GM12878 (cell line): ENCODE measurements at regions not wholly inside any gene's neighbourhood (a gene's known extent, or its start where the extent isn't known, plus 50 kb on each side); places are given as distances from the start of the nearest gene placed in this dataset.

Experiments
- ATAC-seq: fragments of 200-7000 bp; cut with Tn5 transposase; 3 replicates; pipeline ENCODE4 v1.9.1; 2020; ENCODE audit warnings: mild to moderate bottlenecking, moderate library complexity
- BruUV-seq: library from RNA; stranded (reverse); fragments of 400-500 nt; replicated peaks from 2 replicates; lab custom pipeline; 2021; lab: Mats Ljungman, UMichigan
- CTCF ChIA-PET: fragments of 300-600 bp; sonication (Branson Sonifier 250); formaldehyde crosslinking; extraction: SDS; loops from one replicate; lab custom pipeline; 2021; ENCODE audit warnings: inconsistent platforms; lab: Yijun Ruan, JAX
- POLR2A ChIA-PET: fragments of 350-600 bp; formaldehyde crosslinking; extraction: SDS; loops from one replicate; lab custom pipeline; 2021; ENCODE audit warnings: inconsistent platforms; lab: Charles Lee
- RAD21 ChIA-PET: fragments of 300-600 bp; sonication (Branson Sonifier 250); formaldehyde crosslinking; loops from one replicate; lab custom pipeline; 2023; ENCODE audit warnings: antibody characterized with exemption; ENCODE audit not compliant: unreplicated experiment; lab: Charles Lee
- SMC1A ChIA-PET: fragments of 300-600 bp; sonication (Branson Sonifier 250); formaldehyde crosslinking; loops from one replicate; lab custom pipeline; 2023; ENCODE audit not compliant: unreplicated experiment, uncharacterized antibody; lab: Charles Lee
- DNase-seq: peaks from one replicate; pipeline ENCODE4 v3.0.0-alpha.2; 2011; ENCODE audit warnings: low read depth, low spot score
- FAIRE-seq: peaks from 3 replicates; lab custom pipeline; 2011; peaks lifted over from hg19 to GRCh38; lab: Jason Lieb, UNC
- H2AFZ ChIP-seq: 2 replicates; pipeline ENCODE4 v1.6.0; 2011; ENCODE audit warnings: low read depth, low read length, control low read depth; ENCODE audit not compliant: control insufficient read depth
- H3K27ac ChIP-seq: 2 replicates; pipeline ENCODE4 v1.5.1; 2011; ENCODE audit warnings: control low read depth; ENCODE audit not compliant: control insufficient read depth, insufficient read depth
- H3K27me3 ChIP-seq, 2 experiments: replicated peaks in 1 of 2; 2 replicates each; pipeline versions ENCODE4 v1.6.0 to v1.6.1; 2011; ENCODE audit warnings: low read length in 1 of 2; ENCODE audit not compliant: control insufficient read depth in 2 of 2, insufficient read depth in 2 of 2
- H3K36me3 ChIP-seq, 2 experiments: 2 replicates each; pipeline ENCODE4 v1.5.1; 2011; ENCODE audit warnings: low read length in 1 of 2; ENCODE audit not compliant: control insufficient read depth in 2 of 2, insufficient read depth in 2 of 2
- H3K4me1 ChIP-seq: 2 replicates; pipeline ENCODE4 v1.6.1; 2011; ENCODE audit warnings: mild to moderate bottlenecking, low read length, moderate library complexity, mixed read lengths; ENCODE audit not compliant: control insufficient read depth, insufficient read depth
- H3K4me2 ChIP-seq: 2 replicates; pipeline ENCODE4 v1.6.0; 2011; ENCODE audit warnings: control low read depth; ENCODE audit not compliant: control insufficient read depth, insufficient read depth
- H3K4me3 ChIP-seq: fragments of 200-600 bp; sonication (generic); 2 replicates; pipeline ENCODE4 v1.5.1; 2016
- H3K79me2 ChIP-seq: 2 replicates; pipeline ENCODE4 v1.6.0; 2011; ENCODE audit warnings: low read length; ENCODE audit not compliant: control insufficient read depth, insufficient read depth
- H3K9ac ChIP-seq: 2 replicates; pipeline ENCODE4 v1.8.0; 2011; ENCODE audit warnings: low read length, control low read depth, mixed read lengths; ENCODE audit not compliant: control insufficient read depth, insufficient read depth
- H3K9me3 ChIP-seq: replicated peaks from 3 replicates; pipeline ENCODE4 v1.5.1; 2011; ENCODE audit warnings: mild to moderate bottlenecking, low read length; ENCODE audit not compliant: control insufficient read depth, insufficient read depth
- H4K20me1 ChIP-seq: 2 replicates; pipeline ENCODE4 v1.6.0; 2011; ENCODE audit not compliant: control insufficient read depth, insufficient read depth
- E2F4 ChIP-seq: IDR thresholded peaks from 2 replicates; pipeline ENCODE4 v1.6.1; 2012; ENCODE audit warnings: low read depth, low read length, improper control_type of control experiment
- KAT2A ChIP-seq: conservative IDR thresholded peaks from 2 replicates; pipeline ENCODE4 v1.6.1; 2011; ENCODE audit warnings: low read depth, low read length; ENCODE audit not compliant: control insufficient read depth
- NR2C1 ChIP-seq: fragments of 450-650 bp; IDR thresholded peaks from 2 replicates; pipeline ENCODE4 v1.6.1; 2017; ENCODE audit warnings: antibody characterized with exemption, mild to moderate bottlenecking, moderate library complexity
- POLR2AphosphoS2 ChIP-seq: IDR thresholded peaks from 2 replicates; pipeline ENCODE4 v1.6.1; 2011; ENCODE audit warnings: low read depth, mild to moderate bottlenecking, low read length, improper control_type of control experiment, moderate library complexity
- SP1 ChIP-seq: IDR thresholded peaks from one replicate; pipeline ENCODE4 v1.6.1; 2011; ENCODE audit warnings: low read depth, low read length
- SRF ChIP-seq, 2 experiments: IDR thresholded peaks; 2 replicates each; pipeline ENCODE4 v1.6.1; 2011; ENCODE audit warnings: low read depth in 2 of 2, low read length in 2 of 2, mild to moderate bottlenecking in 1 of 2, moderate library complexity in 1 of 2
- ZBTB4 ChIP-seq: fragments of 450-650 bp; formaldehyde crosslinking; IDR thresholded peaks from 2 replicates; pipeline ENCODE4 v1.4.0; 2022; ENCODE audit warnings: mild to moderate bottlenecking, moderate library complexity
- ZNF217 ChIP-seq: fragments of 450-650 bp; IDR thresholded peaks from 2 replicates; pipeline ENCODE4 v1.6.1; 2017; ENCODE audit warnings: antibody characterized with exemption, mild to moderate bottlenecking
- WGBS: methylation state at CpG from one replicate; pipeline ENCODE4 v1.1.6; 2016; ENCODE audit warnings: low lambda C conversion rate; ENCODE audit not compliant: insufficient replicate concordance, insufficient coverage; ENCODE audit errors: missing lambda C conversion rate; 5-methylcytosine and 5-hydroxymethylcytosine counted together
- in situ Hi-C: fragments of 300-500 bp; cut with MboI; formaldehyde crosslinking; loops from 9 replicates; pipeline ENCODE4 v1.14.3; 2018; ENCODE audit warnings: mixed read lengths
- intact Hi-C: fragments of 100-400 bp; cut with micrococcal nuclease; formaldehyde crosslinking; loops from one replicate; pipeline ENCODE4 v1.14.2; 2022; ENCODE audit not compliant: unreplicated experiment
- TF ChIP-seq, protein P1 (sequence below): fragments of 450-650 bp; IDR thresholded peaks from 2 replicates; pipeline ENCODE4 v1.6.1; 2014; ENCODE audit warnings: mild to moderate bottlenecking

- ATAC-seq, result no peak
- H3K9ac ChIP-seq, result no peak overlapping the region
- no peaks in the 10 kb centered on the region for H3K79me2 ChIP-seq
- TF ChIP-seq NR2C1 (no peak), ZBTB4 (CRISPR knock-in tag) (no peak), KAT2A (no peak), SP1 (no peak), E2F4 (no peak), SRF (IDR thresholded peaks at IDR 0.05; ENCODE audit: low read depth in 2 of 2, low read length in 2 of 2) (no peak), ZNF217 (no peak), POLR2AphosphoS2 (no peak)
- TF ChIP-seq, protein P1, sequence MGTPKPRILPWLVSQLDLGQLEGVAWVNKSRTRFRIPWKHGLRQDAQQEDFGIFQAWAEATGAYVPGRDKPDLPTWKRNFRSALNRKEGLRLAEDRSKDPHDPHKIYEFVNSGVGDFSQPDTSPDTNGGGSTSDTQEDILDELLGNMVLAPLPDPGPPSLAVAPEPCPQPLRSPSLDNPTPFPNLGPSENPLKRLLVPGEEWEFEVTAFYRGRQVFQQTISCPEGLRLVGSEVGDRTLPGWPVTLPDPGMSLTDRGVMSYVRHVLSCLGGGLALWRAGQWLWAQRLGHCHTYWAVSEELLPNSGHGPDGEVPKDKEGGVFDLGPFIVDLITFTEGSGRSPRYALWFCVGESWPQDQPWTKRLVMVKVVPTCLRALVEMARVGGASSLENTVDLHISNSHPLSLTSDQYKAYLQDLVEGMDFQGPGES, result no peak
- TF ChIP-seq, all 136 proteins: peak for 0
- ChIA-PET RAD21 (no interaction called here), CTCF (no interaction called here), SMC1A (no interaction called here), POLR2A (no interaction called here)
- FAIRE-seq, result no peak
- no TSS peak for BruUV-seq
- Histone ChIP-seq H3K4me1 (no peaks in the 10 kb centered on the region), H3K36me3 (no peaks in the 10 kb centered on the region), H3K4me2 (no peak overlapping the region), H3K27ac (no peak overlapping the region), H4K20me1 (no peaks in the 10 kb centered on the region), H3K4me3 (no peak overlapping the region), H3K27me3 (no peaks in the 10 kb centered on the region), H2AFZ (no peak overlapping the region), H3K9me3 (no peaks in the 10 kb centered on the region)
- intact Hi-C loops, result no loop called here
- DNase-seq, result no peak
- in situ Hi-C loops, result no loop called here
- 29% methylated on average over 6 of the region's 6 CpGs for WGBS
Measured at GRCh38 chr21:20302084-20302483, 696.1 kb upstream of the NCAM2 start.
